OCI-LY3 (cell line): ENCODE measurements at regions not wholly inside any gene's neighbourhood (a gene's known extent, or its start where the extent isn't known, plus 50 kb on each side); places are given as distances from the start of the nearest gene placed in this dataset.

Source experiments
- H2AFZ ChIP-seq: fragments of 200-600, 300-600 bp; shearing (Covaris generic); 2 replicates; pipeline ENCODE4 v1.6.0; 2014; ENCODE audit warnings: antibody characterized with exemption, low read depth, low read length
- H3K27ac ChIP-seq: fragments of 200-600, 300-600 bp; sonication (generic); 2 replicates; pipeline ENCODE4 v1.5.1; 2014; ENCODE audit warnings: mild to moderate bottlenecking, low read length, moderate library complexity, mixed read lengths
- H3K27me3 ChIP-seq: fragments of 200-600, 300-600 bp; sonication (generic); 2 replicates; pipeline ENCODE4 v1.6.1; 2014; ENCODE audit warnings: low read depth, low read length, mixed read lengths
- H3K36me3 ChIP-seq: fragments of 200-600, 300-600 bp; sonication (generic); replicated peaks from 2 replicates; pipeline ENCODE3; 2014; ENCODE audit warnings: low read depth, low read length, mixed read lengths
- H3K4me1 ChIP-seq: fragments of 300-600, 200-600 bp; sonication (generic); 2 replicates; pipeline ENCODE4 v1.6.1; 2014; ENCODE audit warnings: low read length, mixed read lengths
- H3K4me2 ChIP-seq: fragments of 200-600, 300-600 bp; sonication (generic); 2 replicates; pipeline ENCODE4 v1.6.1; 2014; ENCODE audit warnings: low read length, mixed read lengths
- H3K4me3 ChIP-seq: fragments of 300-600, 200-600 bp; sonication (generic); 2 replicates; pipeline ENCODE4 v1.5.1; 2014; ENCODE audit warnings: antibody characterized with exemption, mild to moderate bottlenecking, low read length, moderate library complexity
- H3K79me2 ChIP-seq: fragments of 300-600, 200-600 bp; shearing (Covaris generic); 2 replicates; pipeline ENCODE4 v1.6.1; 2014; ENCODE audit warnings: mild to moderate bottlenecking, low read length, mixed read lengths
- H3K9ac ChIP-seq: fragments of 300-600, 200-600 bp; shearing (Covaris generic); 2 replicates; pipeline ENCODE4 v1.6.0; 2014; ENCODE audit warnings: mild to moderate bottlenecking, low read length, moderate library complexity
- H3K9me3 ChIP-seq: fragments of 200-600, 300-600 bp; shearing (Covaris generic); 2 replicates; pipeline ENCODE4 v1.6.1; 2014; ENCODE audit warnings: low read length, mixed read lengths; ENCODE audit not compliant: insufficient read depth
- H4K20me1 ChIP-seq: fragments of 200-600, 300-600 bp; sonication (generic); 2 replicates; pipeline ENCODE4 v1.6.1; 2016; ENCODE audit warnings: low read length, mixed read lengths; ENCODE audit not compliant: insufficient read depth
- EZH2phosphoT487 ChIP-seq: fragments of 200-600 bp; shearing (Covaris generic); IDR thresholded peaks from 2 replicates; pipeline ENCODE4 v1.6.1; 2018; ENCODE audit warnings: antibody characterized with exemption, mixed run types, low read depth
- TF ChIP-seq, protein P1 (sequence below): fragments of 200-600, 300-600 bp; sonication (generic); IDR thresholded peaks from 2 replicates; pipeline ENCODE4 v1.5.1; 2014; ENCODE audit warnings: antibody characterized with exemption, low read length, low read depth

DNA sequence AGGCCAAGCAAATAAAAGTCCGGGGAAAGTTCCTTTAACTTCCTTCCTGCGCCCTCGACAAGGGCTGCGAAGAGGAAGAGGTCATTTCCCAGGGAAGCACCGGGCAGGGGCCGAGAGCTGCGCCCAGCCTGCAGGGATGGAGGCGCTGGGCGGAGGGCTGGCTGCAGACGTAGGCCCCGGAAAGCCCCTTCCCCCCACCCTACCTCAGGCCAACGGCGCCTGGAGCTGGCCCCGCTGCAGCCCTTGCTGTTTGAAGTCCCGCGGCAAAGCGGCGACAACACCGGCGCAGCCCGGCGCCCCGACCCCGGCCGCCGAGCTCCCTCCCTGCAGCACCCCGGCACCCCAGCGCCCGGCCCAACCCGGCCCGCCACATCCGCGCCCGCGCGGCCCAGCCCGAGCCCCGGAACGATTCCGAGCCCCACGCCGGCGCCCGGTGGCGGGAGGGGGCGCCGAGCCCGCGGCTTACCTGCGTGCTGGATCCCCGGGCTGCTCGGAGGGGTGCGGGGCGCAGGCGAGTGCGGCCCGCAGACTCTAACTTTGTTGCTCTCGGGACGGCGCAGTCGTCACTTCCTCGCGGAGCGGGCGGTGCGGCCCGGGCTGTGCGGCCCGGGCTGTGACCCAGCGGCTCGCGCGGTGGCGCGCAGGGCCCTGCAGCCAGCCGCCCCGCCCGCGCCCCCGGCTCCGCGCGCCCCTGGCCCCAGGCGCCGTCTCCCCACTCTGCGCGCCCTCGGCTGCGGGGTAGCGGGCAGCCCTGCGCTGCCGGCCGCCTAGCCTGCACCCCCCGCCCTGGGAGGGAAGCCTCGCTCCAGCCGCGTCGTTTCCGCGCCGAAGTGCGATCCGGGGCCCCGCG lies 64.8 kb upstream of the PTGR2 start:
- Histone ChIP-seq H3K4me3 (peak overlapping the region; percentile 89), H3K4me2 (peak overlapping the region; percentile 99), H2AFZ (peak overlapping the region; percentile 69), H3K9ac (peak overlapping the region; percentile 88), H3K27ac (peak overlapping the region; percentile 60), H4K20me1 (peaks cover 34% of the 10 kb centered on the region), H3K36me3 (peaks cover 3% of the 10 kb centered on the region), H3K27me3 (no peaks in the 10 kb centered on the region), H3K9me3 (no peaks in the 10 kb centered on the region), H3K4me1 (peaks cover 39% of the 10 kb centered on the region), H3K79me2 (peaks cover 59% of the 10 kb centered on the region)
- TF ChIP-seq, protein P1, sequence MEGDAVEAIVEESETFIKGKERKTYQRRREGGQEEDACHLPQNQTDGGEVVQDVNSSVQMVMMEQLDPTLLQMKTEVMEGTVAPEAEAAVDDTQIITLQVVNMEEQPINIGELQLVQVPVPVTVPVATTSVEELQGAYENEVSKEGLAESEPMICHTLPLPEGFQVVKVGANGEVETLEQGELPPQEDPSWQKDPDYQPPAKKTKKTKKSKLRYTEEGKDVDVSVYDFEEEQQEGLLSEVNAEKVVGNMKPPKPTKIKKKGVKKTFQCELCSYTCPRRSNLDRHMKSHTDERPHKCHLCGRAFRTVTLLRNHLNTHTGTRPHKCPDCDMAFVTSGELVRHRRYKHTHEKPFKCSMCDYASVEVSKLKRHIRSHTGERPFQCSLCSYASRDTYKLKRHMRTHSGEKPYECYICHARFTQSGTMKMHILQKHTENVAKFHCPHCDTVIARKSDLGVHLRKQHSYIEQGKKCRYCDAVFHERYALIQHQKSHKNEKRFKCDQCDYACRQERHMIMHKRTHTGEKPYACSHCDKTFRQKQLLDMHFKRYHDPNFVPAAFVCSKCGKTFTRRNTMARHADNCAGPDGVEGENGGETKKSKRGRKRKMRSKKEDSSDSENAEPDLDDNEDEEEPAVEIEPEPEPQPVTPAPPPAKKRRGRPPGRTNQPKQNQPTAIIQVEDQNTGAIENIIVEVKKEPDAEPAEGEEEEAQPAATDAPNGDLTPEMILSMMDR: no peak
- TF ChIP-seq EZH2phosphoT487: no peak

DNA sequence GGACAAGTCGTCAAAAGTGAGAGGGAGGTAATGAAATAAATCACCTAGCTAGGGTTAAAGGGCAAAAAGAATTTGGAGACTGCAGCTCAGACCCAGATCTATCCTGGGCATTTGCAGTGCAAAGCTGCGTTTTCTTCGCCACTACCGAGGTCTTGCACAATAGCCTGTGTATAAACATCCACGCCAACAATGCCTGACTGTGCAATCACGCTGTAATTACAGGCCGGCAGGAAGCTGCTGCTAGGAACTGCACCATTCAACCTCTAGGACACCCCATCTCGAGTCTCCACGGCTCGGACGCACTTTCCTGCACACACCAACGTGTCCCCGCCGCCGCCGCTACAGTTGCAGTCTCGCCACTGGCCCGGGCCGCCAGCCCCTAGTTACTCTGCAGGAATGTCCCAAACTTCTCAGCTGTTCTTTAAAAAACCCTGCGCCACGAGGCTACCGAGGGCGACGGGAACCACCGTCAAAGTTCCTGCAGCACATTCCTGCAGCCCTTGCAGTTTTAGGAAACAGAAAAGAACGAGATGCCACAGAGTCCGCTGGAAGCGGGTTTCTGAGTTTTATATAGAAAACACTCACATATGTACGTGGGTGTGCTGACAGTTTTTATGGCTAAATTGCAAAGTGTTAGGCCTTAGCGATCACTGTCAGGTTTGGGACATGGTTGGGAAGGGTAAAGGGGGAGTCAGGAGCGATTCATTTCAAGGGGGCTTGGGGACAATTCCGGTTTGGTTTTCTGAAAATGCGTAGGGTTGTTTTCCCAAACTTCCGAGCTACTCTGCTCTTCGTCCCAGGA lies 65.6 kb upstream of the PTGR2 start:
- H3K27me3 ChIP-seq: no peaks in the 10 kb centered on the region
- peak overlapping the region; percentile 99 for H3K4me2 ChIP-seq
- H2AFZ ChIP-seq: peak overlapping the region; percentile 1; the same call in 1 of the 2 replicates
- H3K4me1 ChIP-seq: peaks cover 39% of the 10 kb centered on the region
- peaks cover 64% of the 10 kb centered on the region for H3K79me2 ChIP-seq
- peaks cover 3% of the 10 kb centered on the region for H3K36me3 ChIP-seq
- peaks cover 34% of the 10 kb centered on the region for H4K20me1 ChIP-seq
- TF ChIP-seq EZH2phosphoT487: no peak
- TF ChIP-seq, protein P1: no peak
- H3K4me3 ChIP-seq: peak overlapping the region; percentile 89
- no peaks in the 10 kb centered on the region for H3K9me3 ChIP-seq
- peak overlapping the region; percentile 88 for H3K9ac ChIP-seq
- H3K27ac ChIP-seq: no peak overlapping the region

DNA sequence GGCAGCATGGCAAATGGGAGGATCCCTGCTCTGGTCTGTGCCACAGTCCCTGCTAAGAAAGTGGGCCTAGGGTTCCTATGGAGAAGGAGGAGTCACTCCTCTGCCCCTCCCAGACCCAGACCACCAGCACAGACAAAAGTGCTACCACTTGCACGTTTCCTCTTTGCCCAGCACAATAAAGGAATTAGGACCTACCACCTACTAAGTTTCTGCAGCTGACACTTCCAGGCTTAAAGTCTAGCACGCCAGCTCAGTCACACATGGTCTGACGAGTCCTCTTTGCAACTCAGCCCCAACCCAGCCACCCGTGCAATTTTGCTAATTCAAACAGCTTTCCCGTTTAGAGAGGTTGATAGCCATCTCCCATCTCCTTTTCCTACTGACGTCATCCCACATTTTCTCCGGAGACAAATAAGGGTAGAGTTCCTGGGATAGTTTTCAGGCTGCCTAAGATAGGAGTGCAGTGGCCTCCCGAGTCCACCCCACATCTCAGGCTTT lies 66.2 kb upstream of the PTGR2 start:
- peak overlapping the region; percentile 89 for H3K4me3 ChIP-seq
- no peaks in the 10 kb centered on the region for H3K9me3 ChIP-seq
- TF ChIP-seq, protein P1: no peak
- no peak for TF ChIP-seq EZH2phosphoT487
- H3K4me1 ChIP-seq: peaks cover 39% of the 10 kb centered on the region
- no peak overlapping the region for H3K27ac ChIP-seq
- no peak overlapping the region for H3K9ac ChIP-seq
- H3K79me2 ChIP-seq: peaks cover 66% of the 10 kb centered on the region
- H3K36me3 ChIP-seq: peaks cover 3% of the 10 kb centered on the region
- H3K27me3 ChIP-seq: no peaks in the 10 kb centered on the region
- H4K20me1 ChIP-seq: peaks cover 39% of the 10 kb centered on the region
- H3K4me2 ChIP-seq: peak overlapping the region; percentile 99
- H2AFZ ChIP-seq: no peak overlapping the region

DNA sequence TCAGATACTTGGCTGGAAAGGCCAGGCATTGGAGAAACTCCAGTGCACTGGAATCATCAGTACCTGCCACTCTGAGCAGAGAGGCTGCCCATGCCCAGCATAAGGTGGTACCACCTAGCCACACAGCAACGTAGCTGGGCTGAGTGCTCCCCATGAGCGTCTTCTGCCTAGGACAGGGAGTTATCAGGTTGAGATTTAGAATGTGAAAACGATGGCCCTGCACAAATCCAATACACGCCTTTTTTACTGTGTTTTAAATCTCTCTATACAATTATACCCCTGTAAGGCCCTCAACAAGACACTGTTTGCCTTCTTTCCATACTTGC lies 66.7 kb upstream of the PTGR2 start:
- Histone ChIP-seq H3K36me3 (peaks cover 3% of the 10 kb centered on the region), H3K9ac (no peak overlapping the region), H3K27ac (no peak overlapping the region), H3K79me2 (peaks cover 70% of the 10 kb centered on the region), H3K4me1 (peaks cover 39% of the 10 kb centered on the region), H3K27me3 (no peaks in the 10 kb centered on the region), H3K4me2 (peak overlapping the region; percentile 99), H4K20me1 (peaks cover 42% of the 10 kb centered on the region), H2AFZ (no peak overlapping the region), H3K9me3 (no peaks in the 10 kb centered on the region), H3K4me3 (no peak overlapping the region)
- TF ChIP-seq EZH2phosphoT487: no peak
- TF ChIP-seq, protein P1: no peak
